ACC112 (cell line): ENCODE measurements at regions not wholly inside any gene's neighbourhood (a gene's known extent, or its start where the extent isn't known, plus 50 kb on each side); places are given as distances from the start of the nearest gene placed in this dataset.
"Not testable (repeated sequence)": the region's sequence is repeated elsewhere in the genome, so short reads cannot be mapped to it uniquely, and the experiment has no call there.

Experiments
- H2AFZ ChIP-seq: fragments of 200-600 bp; sonication (generic); one replicate; pipeline ENCODE4 v1.6.0; 2017; ENCODE audit warnings: antibody characterized with exemption, low read length; ENCODE audit not compliant: unreplicated experiment
- H3K27ac ChIP-seq: fragments of 200-600 bp; sonication (generic); 2 replicates; pipeline ENCODE4 v1.5.1; 2014; ENCODE audit warnings: low read depth, mild to moderate bottlenecking, antibody characterized with exemption, low read length, moderate library complexity
- H3K27me3 ChIP-seq: fragments of 200-600 bp; sonication (generic); 2 replicates; pipeline ENCODE4 v1.6.1; 2014; ENCODE audit warnings: mild to moderate bottlenecking, antibody characterized with exemption, low read length, moderate library complexity, mixed read lengths; ENCODE audit not compliant: insufficient read depth
- H3K36me3 ChIP-seq: fragments of 200-600 bp; sonication (generic); 2 replicates; pipeline ENCODE4 v1.6.1; 2016; ENCODE audit warnings: mild to moderate bottlenecking, antibody characterized with exemption, low read length, moderate library complexity, mixed read lengths; ENCODE audit not compliant: insufficient read depth
- H3K4me1 ChIP-seq: fragments of 200-600 bp; sonication (generic); one replicate; pipeline ENCODE4 v1.6.1; 2016; ENCODE audit warnings: low read length, mixed read lengths; ENCODE audit not compliant: insufficient read depth, unreplicated experiment, control insufficient read depth
- H3K4me3 ChIP-seq: fragments of 200-600 bp; sonication (generic); 2 replicates; pipeline ENCODE4 v1.5.1; 2014; ENCODE audit warnings: mild to moderate bottlenecking, low read depth, low read length
- H3K79me2 ChIP-seq: fragments of 200-600 bp; sonication (generic); one replicate; pipeline ENCODE4 v1.6.0; 2016; ENCODE audit warnings: low read length; ENCODE audit not compliant: control insufficient read depth, unreplicated experiment, insufficient read depth

DNA sequence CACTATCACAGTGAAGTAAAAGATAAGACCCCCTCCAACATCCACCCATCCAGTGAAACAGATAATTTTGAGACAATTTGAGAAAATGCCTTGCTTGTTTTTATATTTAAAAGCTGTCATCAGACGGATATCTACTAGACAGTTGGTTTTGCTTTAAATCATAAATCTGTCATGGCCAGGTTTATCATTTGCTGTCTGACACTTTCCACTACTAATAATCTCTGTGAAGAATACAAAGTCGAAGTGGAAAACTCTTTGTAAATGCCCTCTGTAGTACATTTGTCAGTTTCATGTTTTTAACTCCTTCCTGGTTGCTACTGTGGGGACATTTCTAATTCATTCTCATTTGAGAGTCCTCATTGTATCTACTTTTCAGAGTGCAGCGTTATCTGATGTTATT lies 1606.2 kb upstream of the PCDH7 start:
- H2AFZ ChIP-seq, result no peak overlapping the region
- H3K79me2 ChIP-seq, result no peaks in the 10 kb centered on the region
- no peaks in the 10 kb centered on the region for H3K4me1 ChIP-seq
- H3K4me3 ChIP-seq, result no peak overlapping the region
- no peak overlapping the region for H3K27ac ChIP-seq
- H3K36me3 ChIP-seq, result no peaks in the 10 kb centered on the region
- no peaks in the 10 kb centered on the region for H3K27me3 ChIP-seq

DNA sequence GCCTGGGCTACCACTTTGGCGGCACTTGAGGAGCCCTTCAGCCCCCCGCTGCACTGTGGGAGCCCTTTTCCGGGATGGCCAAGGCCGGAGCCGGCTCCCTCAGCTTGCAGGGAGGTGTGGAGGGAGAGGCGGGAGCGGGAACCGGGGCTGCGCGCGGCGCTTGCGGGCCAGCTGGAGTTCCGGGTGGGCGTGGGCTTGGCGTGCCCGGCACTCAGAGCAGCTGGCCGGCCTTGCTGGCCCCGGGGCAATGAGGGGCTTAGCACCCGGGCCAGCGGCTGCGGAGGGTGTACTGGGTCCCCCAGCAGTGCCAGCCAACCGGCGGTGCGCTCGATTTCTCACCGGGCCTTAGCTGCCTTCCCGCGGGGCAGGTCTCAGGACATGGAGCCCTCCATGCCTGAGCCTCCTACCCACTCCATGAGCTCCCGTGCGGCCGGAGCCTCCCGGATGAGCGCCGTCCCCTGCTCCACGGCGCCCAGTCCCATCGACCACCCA lies 1602.9 kb upstream of the PCDH7 start:
- H3K27me3 ChIP-seq, H3K4me1 ChIP-seq, H3K36me3 ChIP-seq, H2AFZ ChIP-seq, H3K4me3 ChIP-seq, H3K79me2 ChIP-seq, H3K27ac ChIP-seq: not testable (repeated sequence)

DNA sequence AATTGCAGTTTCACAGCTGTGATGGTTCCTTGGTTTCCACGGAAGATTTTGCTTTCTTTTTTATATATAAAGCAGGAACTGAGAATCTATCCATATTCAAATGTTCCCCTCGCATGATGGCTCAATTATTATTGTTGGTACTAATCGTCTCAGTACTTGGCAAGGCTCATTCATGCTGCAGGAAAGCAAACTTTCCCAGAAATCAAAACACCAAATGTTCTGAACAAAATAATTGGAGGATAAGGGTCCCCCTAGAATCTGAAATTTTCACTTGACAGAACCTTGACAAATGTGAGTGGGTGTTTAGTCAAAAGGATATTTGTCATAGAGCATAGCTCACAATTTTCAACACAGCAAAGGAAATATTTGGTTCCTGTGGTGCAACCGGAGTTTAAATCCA lies 1598.6 kb upstream of the PCDH7 start:
- no peaks in the 10 kb centered on the region for H3K27me3 ChIP-seq
- H3K36me3 ChIP-seq, result no peaks in the 10 kb centered on the region
- no peak overlapping the region for H3K4me3 ChIP-seq
- H3K79me2 ChIP-seq, result no peaks in the 10 kb centered on the region
- no peak overlapping the region for H2AFZ ChIP-seq
- no peak overlapping the region for H3K27ac ChIP-seq
- H3K4me1 ChIP-seq, result no peaks in the 10 kb centered on the region

DNA sequence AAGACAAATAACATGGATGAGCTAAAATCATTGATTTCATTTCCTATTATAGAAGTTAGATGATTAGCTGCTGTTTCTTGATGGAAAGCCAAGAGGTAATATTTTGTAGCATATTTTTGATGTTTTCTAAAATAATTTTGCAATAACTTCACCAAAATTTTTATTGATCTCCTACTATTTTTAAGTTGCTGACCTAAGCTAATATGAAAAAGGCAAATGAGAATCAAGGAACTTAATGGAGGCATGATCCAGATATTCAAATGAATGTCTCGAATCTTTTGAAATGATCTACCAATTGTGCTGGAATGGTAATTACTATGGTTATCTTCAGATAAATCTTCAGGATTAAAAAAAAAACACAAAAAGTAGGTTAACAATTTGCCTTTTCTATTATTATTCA lies 1591.4 kb upstream of the PCDH7 start:
- no peaks in the 10 kb centered on the region for H3K36me3 ChIP-seq
- no peaks in the 10 kb centered on the region for H3K27me3 ChIP-seq
- no peaks in the 10 kb centered on the region for H3K4me1 ChIP-seq

DNA sequence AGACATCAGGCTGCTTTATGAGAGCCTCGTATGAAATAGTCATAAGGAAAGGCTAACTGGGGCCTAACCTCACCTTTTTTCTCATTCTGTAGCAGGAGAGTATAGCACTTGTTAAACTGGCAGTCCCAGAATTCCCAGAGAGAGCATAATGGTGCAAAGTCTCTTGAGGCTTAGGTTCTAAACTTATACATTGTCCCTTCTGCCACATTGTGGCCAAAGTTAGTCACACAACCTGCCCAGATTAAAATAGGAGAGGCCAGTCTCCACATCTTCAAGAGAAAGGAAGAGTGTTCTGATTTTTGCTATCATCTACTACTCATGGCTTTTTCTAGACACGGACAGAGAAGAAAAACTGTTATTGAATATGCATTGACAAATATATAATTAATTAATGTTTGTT lies 1588.9 kb upstream of the PCDH7 start:
- no peaks in the 10 kb centered on the region for H3K36me3 ChIP-seq
- H3K4me1 ChIP-seq, result no peaks in the 10 kb centered on the region
- no peak overlapping the region for H2AFZ ChIP-seq
- no peak overlapping the region for H3K27ac ChIP-seq
- H3K27me3 ChIP-seq, result no peaks in the 10 kb centered on the region
- H3K4me3 ChIP-seq, result no peak overlapping the region
- no peaks in the 10 kb centered on the region for H3K79me2 ChIP-seq

More for the DNA sequence above, 1591.4 kb upstream of the PCDH7 start:
- no peaks in the 10 kb centered on the region for H3K79me2 ChIP-seq
- no peak overlapping the region for H3K4me3 ChIP-seq
- H3K27ac ChIP-seq, result no peak overlapping the region
- H2AFZ ChIP-seq, result no peak overlapping the region

DNA sequence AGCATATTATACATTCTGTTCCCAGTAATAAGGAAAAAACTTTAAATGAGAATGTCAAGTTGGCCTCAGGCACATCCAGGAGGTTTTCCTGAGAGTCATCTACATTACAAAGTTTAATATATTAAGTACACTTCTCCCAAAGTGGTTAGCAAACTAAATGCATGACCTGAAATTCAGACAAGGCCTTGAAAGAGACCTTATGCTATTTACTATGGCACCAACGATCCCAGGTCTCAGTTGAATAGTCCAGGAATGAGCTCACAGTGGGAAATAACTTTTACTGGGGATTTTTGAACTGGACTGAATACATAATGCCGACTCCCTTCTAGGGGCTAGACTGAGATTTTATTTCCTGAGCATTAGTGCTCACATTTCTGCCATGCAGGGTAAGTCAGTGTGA lies 1577.5 kb upstream of the PCDH7 start:
- H3K4me1 ChIP-seq, result no peaks in the 10 kb centered on the region
- no peaks in the 10 kb centered on the region for H3K27me3 ChIP-seq
- H3K79me2 ChIP-seq, result no peaks in the 10 kb centered on the region
- H3K36me3 ChIP-seq, result no peaks in the 10 kb centered on the region
- H2AFZ ChIP-seq, result peak overlapping the region; percentile 54
- H3K4me3 ChIP-seq, result no peak overlapping the region
- H3K27ac ChIP-seq, result no peak overlapping the region

DNA sequence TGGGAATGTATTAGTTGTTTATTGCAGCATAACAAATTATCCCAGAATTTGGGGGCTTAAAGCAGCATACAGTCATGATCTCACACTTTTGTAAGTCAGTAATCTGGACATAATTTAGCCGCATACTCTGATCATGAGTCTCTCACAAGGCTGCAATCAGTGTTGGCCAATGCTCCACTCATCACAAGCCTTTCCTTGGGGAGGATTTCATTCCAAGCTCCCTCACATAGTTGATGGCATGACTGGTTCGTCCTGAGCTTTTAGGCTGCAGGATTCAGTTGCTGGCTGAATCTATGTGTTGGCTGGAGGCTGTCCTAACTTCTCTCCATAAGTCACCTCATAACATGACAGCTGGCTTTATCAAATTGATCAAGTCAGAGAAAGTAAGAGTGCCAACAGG lies 1568.6 kb upstream of the PCDH7 start:
- Histone ChIP-seq H3K4me3 (no peak overlapping the region), H3K36me3 (no peaks in the 10 kb centered on the region), H3K27me3 (no peaks in the 10 kb centered on the region), H2AFZ (no peak overlapping the region), H3K27ac (no peak overlapping the region), H3K4me1 (no peaks in the 10 kb centered on the region), H3K79me2 (no peaks in the 10 kb centered on the region)

DNA sequence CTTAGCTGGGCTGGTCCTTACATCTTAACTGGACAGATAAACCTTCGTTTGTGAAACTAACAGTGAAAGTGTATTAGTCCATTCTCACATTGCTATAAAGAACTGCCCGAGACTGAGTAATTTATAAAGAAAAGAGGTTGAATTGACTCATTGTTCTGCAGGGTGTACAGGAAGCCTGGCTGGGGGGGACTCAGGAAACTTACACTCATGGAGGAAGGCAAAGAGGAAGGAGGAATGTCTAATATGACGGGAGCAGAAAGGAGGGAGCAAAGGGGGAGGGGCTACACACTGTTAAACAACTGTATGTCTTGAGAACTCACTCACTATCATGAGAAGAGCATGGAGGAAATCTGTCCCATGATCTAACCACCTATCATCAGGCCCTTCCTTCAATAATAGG lies 1566.5 kb upstream of the PCDH7 start:
- Histone ChIP-seq H2AFZ (no peak overlapping the region), H3K4me3 (no peak overlapping the region), H3K79me2 (no peaks in the 10 kb centered on the region), H3K27me3 (no peaks in the 10 kb centered on the region), H3K27ac (no peak overlapping the region), H3K36me3 (no peaks in the 10 kb centered on the region), H3K4me1 (no peaks in the 10 kb centered on the region)

DNA sequence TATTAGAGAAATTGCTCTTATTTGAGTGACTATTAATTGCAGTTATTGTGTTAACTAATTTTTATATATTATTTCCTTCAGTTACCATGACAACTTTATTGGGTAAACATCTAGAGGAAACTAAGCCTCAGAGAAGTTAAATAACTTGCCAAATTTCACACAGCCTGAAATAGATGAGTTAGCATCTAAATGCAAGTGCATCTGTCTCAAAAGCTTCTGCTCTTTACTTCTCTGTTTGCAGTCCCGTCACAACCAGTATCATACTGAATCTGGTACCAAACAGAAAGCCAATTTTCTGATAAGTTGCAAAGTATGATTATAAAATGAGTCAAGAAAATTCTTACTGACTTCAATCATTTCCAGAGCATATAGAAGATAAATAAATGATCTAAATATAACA lies 1544.9 kb upstream of the PCDH7 start:
- Histone ChIP-seq H3K4me1 (no peaks in the 10 kb centered on the region), H3K36me3 (no peaks in the 10 kb centered on the region), H2AFZ (no peak overlapping the region), H3K27me3 (no peaks in the 10 kb centered on the region), H3K27ac (no peak overlapping the region), H3K4me3 (no peak overlapping the region), H3K79me2 (no peaks in the 10 kb centered on the region)

DNA sequence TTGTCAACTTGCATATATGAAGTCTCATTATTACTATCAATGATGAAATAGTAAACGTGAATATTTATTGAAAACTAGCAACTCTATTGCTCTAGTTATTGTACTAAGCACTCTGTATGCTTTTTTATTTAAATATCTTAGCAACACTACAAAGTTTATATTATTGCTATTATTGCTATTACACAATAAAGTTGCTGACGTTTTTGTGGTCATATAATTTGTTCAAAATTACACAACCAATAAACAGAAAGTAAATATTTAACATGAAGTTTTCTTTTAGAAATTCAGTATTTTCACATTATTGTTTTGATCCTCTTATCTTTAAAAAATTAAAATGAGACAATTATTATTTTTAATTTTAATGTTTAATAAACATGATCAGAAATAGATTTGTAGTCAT lies 1521.1 kb upstream of the PCDH7 start:
- H3K27me3 ChIP-seq, result no peaks in the 10 kb centered on the region
- no peaks in the 10 kb centered on the region for H3K36me3 ChIP-seq
- H3K4me3 ChIP-seq, result no peak overlapping the region
- no peaks in the 10 kb centered on the region for H3K79me2 ChIP-seq
- H2AFZ ChIP-seq, result no peak overlapping the region
- H3K27ac ChIP-seq, result no peak overlapping the region
- H3K4me1 ChIP-seq, result no peaks in the 10 kb centered on the region

DNA sequence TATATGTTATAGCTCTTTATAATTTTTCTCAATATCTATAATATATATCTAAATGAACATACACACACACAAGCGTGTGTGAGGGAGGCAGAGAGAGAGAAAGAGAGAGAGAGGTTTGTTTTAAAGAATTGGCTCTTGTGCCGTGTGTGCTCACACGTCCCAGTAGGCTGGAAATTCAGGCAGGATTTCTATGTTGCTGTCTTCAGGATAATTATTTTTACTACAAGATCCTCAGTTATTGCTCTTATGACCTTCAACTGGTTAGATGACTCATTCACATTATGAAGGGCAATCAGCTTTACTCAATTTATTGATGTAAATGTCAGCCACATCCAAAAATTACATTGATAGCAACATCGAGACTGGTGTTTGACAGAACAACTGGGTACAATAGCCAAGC lies 1520.7 kb upstream of the PCDH7 start:
- H3K4me3 ChIP-seq, result no peak overlapping the region
- no peaks in the 10 kb centered on the region for H3K4me1 ChIP-seq
- H2AFZ ChIP-seq, result no peak overlapping the region
- H3K27me3 ChIP-seq, result no peaks in the 10 kb centered on the region
- no peaks in the 10 kb centered on the region for H3K36me3 ChIP-seq
- no peaks in the 10 kb centered on the region for H3K79me2 ChIP-seq
- no peak overlapping the region for H3K27ac ChIP-seq
